Upper lobe of left lung (tissue), 6 donors: ENCODE measurements at regions not wholly inside any gene's neighbourhood (a gene's known extent, or its start where the extent isn't known, plus 50 kb on each side); places are given as distances from the start of the nearest gene placed in this dataset.

ENCODE experiments used
- ATAC-seq, 2 donors: fragments of 200-7000 bp; cut with Tn5 transposase; one replicate each; pipeline ENCODE4 v1.9.1; 2022; ENCODE audit warnings: mild to moderate bottlenecking in 2 of 2, moderate library complexity in 2 of 2; ENCODE audit not compliant: low FRiP score in 2 of 2
- DNase-seq, 2 donors: peaks; one replicate each; pipeline ENCODE4 v3.0.0-alpha.2; 2019 to 2020
- H3K27ac ChIP-seq, 4 donors: fragments of 200-600 bp; sonication (generic); one replicate each; pipeline ENCODE4 v1.5.1; 2016 to 2019
- H3K27me3 ChIP-seq, 4 donors: fragments of 200-600 bp; sonication (generic); one replicate each; pipeline ENCODE4 v1.5.1; 2017 to 2019
- H3K36me3 ChIP-seq, 4 donors: fragments of 200-600 bp; sonication (generic); one replicate each; pipeline ENCODE4 v1.5.1; 2016 to 2019
- H3K4me1 ChIP-seq, 4 donors: fragments of 200-600 bp; sonication (generic); one replicate each; pipeline ENCODE4 v1.5.1; 2018 to 2019
- H3K4me3 ChIP-seq, 4 donors: fragments of 200-600 bp; sonication (generic); one replicate each; pipeline ENCODE4 v1.5.1; 2017 to 2019; ENCODE audit warnings: mild to moderate bottlenecking in 2 of 4, moderate library complexity in 1 of 4
- H3K9me3 ChIP-seq, 4 donors: fragments of 200-600 bp; sonication (generic); one replicate each; pipeline ENCODE4 v1.5.1; 2018 to 2019
- CTCF ChIP-seq, 6 experiments: fragments of 450-650 bp in 4 of 6; fragments of 200-600 bp in 2 of 6; sonication (generic) in 2 of 6; IDR thresholded peaks; one replicate each; pipeline ENCODE4 v1.5.1; 2016 to 2019; ENCODE audit warnings: antibody characterized with exemption in 6 of 6
- EP300 ChIP-seq, 4 donors: sonication (generic); formaldehyde crosslinking; IDR thresholded peaks; one replicate each; pipeline ENCODE4 v1.5.1; 2017; ENCODE audit warnings: antibody characterized with exemption in 4 of 4, control low read depth in 2 of 4
- POLR2A ChIP-seq, 4 donors: fragments of 450-650 bp; IDR thresholded peaks; one replicate each; pipeline ENCODE4 v1.5.1; 2016 to 2017; ENCODE audit warnings: antibody characterized with exemption in 4 of 4, mild to moderate bottlenecking in 2 of 4
- POLR2AphosphoS5 ChIP-seq, 2 donors: sonication (generic); formaldehyde crosslinking; IDR thresholded peaks; one replicate each; pipeline ENCODE4 v1.5.1; 2017; ENCODE audit warnings: antibody characterized with exemption in 2 of 2
- WGBS, 2 donors: methylation state at CpG; one replicate each; pipeline ENCODE4 v1.1.5; 2017 to 2018; 5-methylcytosine and 5-hydroxymethylcytosine counted together
- donor health status: DM: no; HTN: no; CAD: no; lungs with moderate emphysema.
- donor health status: DM: no; HTN: yes; CAD: no; lungs with severe emphysema.

- TF ChIP-seq EP300 (IDR thresholded peaks at IDR 0.05): no peak
- no peak for TF ChIP-seq POLR2A (IDR thresholded peaks at IDR 0.05)
- TF ChIP-seq POLR2AphosphoS5 (IDR thresholded peaks at IDR 0.05): no peak
- no peak for TF ChIP-seq CTCF (IDR thresholded peaks at IDR 0.05)
- no peak for ATAC-seq
Observed at GRCh38 chr1:193666485-193667083, 480.2 kb upstream of the B3GALT2 start.

GRCh38 chr1:193663965-193664364, 477.6 kb upstream of the B3GALT2 start:
- Histone ChIP-seq H3K27me3 (no peaks in the 10 kb centered on the region), H3K27ac (no peak overlapping the region), H3K36me3 (no peaks in the 10 kb centered on the region), H3K4me1 (peaks cover 0 to 8% (median 3%) of the 10 kb centered on the region in 4 donors), H3K9me3 (no peaks in the 10 kb centered on the region), H3K4me3 (no peak overlapping the region)
- DNase-seq (no peak), ATAC-seq (no peak)
- TF ChIP-seq POLR2AphosphoS5 (IDR thresholded peaks at IDR 0.05) (no peak), POLR2A (IDR thresholded peaks at IDR 0.05) (no peak), EP300 (IDR thresholded peaks at IDR 0.05) (no peak), CTCF (IDR thresholded peaks at IDR 0.05) (no peak)

More at GRCh38 chr1:193666485-193667083, 480.2 kb upstream of the B3GALT2 start:
- H3K27ac ChIP-seq: no peak overlapping the region
- H3K4me3 ChIP-seq: no peak overlapping the region
- H3K27me3 ChIP-seq: no peaks in the 10 kb centered on the region
- no peaks in the 10 kb centered on the region for H3K9me3 ChIP-seq
- H3K4me1 ChIP-seq: no peaks in the 10 kb centered on the region
- no peak for DNase-seq
- H3K36me3 ChIP-seq: no peaks in the 10 kb centered on the region
- 85 to 88% methylated on average over 7 of the region's 7 CpGs for WGBS, 2 donors

DNA sequence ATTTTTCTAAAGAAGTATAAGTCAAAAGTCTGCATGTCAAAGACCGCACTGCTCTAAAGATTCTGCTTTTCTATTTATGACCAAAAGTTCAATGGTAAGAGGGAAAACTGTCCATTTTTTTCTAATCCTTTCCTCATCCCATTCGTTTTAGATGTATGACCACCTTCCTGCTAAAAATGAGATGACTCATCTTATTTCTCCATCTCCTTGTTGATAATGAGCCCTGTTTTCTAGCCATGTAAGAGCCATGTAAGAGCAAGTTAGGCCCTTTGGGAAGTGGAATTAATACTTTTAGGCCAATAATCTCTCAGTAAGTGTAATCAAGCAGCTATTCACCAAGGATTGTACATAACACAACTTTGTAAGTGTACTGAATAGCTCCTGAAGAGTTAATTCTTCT, 475.6 kb upstream of the B3GALT2 start:
- DNase-seq (no peak), ATAC-seq (no peak)
- H3K27me3 ChIP-seq: no peaks in the 10 kb centered on the region
- no peak overlapping the region for H3K27ac ChIP-seq
- 68 to 82% methylated on average over 2 of the region's 2 CpGs for WGBS, 2 donors
- H3K9me3 ChIP-seq: no peaks in the 10 kb centered on the region
- H3K36me3 ChIP-seq: no peaks in the 10 kb centered on the region
- H3K4me1 ChIP-seq: peaks cover 0 to 8% (median 5%) of the 10 kb centered on the region in 4 donors
- no peak for TF ChIP-seq POLR2AphosphoS5 (IDR thresholded peaks at IDR 0.05)
- TF ChIP-seq CTCF (IDR thresholded peaks at IDR 0.05): no peak
- TF ChIP-seq EP300 (IDR thresholded peaks at IDR 0.05): no peak
- TF ChIP-seq POLR2A (IDR thresholded peaks at IDR 0.05): no peak
- H3K4me3 ChIP-seq: no peak overlapping the region

GRCh38 chr1:193661385-193661784, 475.0 kb upstream of the B3GALT2 start:
- Histone ChIP-seq H3K4me3 (no peak overlapping the region), H3K4me1 (peaks cover 0 to 8% (median 5%) of the 10 kb centered on the region in 4 donors), H3K36me3 (no peaks in the 10 kb centered on the region), H3K9me3 (no peaks in the 10 kb centered on the region), H3K27me3 (no peaks in the 10 kb centered on the region), H3K27ac (no peak overlapping the region)
- 50 to 53% methylated on average over 1 of the region's 1 CpG for WGBS, 2 donors
- no peak for TF ChIP-seq POLR2A (IDR thresholded peaks at IDR 0.05)
- no peak for TF ChIP-seq EP300 (IDR thresholded peaks at IDR 0.05)
- no peak for TF ChIP-seq POLR2AphosphoS5 (IDR thresholded peaks at IDR 0.05)
- TF ChIP-seq CTCF (IDR thresholded peaks at IDR 0.05): no peak
- ATAC-seq (no peak), DNase-seq (no peak)

- DNase-seq (no peak), ATAC-seq (no peak)
- WGBS, 2 donors: 91 to 100% methylated on average over 1 of the region's 1 CpG
- Histone ChIP-seq H3K4me3 (no peak overlapping the region), H3K9me3 (no peaks in the 10 kb centered on the region), H3K27me3 (no peaks in the 10 kb centered on the region), H3K27ac (no peak overlapping the region), H3K36me3 (no peaks in the 10 kb centered on the region), H3K4me1 (peaks cover 0 to 8% (median 5%) of the 10 kb centered on the region in 4 donors)
- TF ChIP-seq CTCF (IDR thresholded peaks at IDR 0.05): no peak
- no peak for TF ChIP-seq EP300 (IDR thresholded peaks at IDR 0.05)
- TF ChIP-seq POLR2AphosphoS5 (IDR thresholded peaks at IDR 0.05): no peak
- no peak for TF ChIP-seq POLR2A (IDR thresholded peaks at IDR 0.05)
Observed at GRCh38 chr1:193660428-193660827, 474.0 kb upstream of the B3GALT2 start.
